ENCODE measurements at regions not wholly inside any gene's neighbourhood (a gene's known extent, or its start where the extent isn't known, plus 50 kb on each side); places are given as distances from the start of the nearest gene placed in this dataset.

- H3K27me3 ChIP-seq (ENCODE audit: low read length), result no peaks in the 10 kb centered on the region
- H4K20me1 ChIP-seq (ENCODE audit: low read depth, low read length), result no peaks in the 10 kb centered on the region
- H3K27ac ChIP-seq (ENCODE audit: low read depth, low read length), result no peak overlapping the region
- H3F3A ChIP-seq (ENCODE audit: insufficient read depth), result no peaks in the 10 kb centered on the region
- H3K9ac ChIP-seq (ENCODE audit: low read length), result no peak overlapping the region
- H3K4me3 ChIP-seq (ENCODE audit: insufficient read depth, low read length, poor library complexity, severe bottlenecking), result no peak overlapping the region
- no peaks in the 10 kb centered on the region for H3K79me2 ChIP-seq (ENCODE audit: insufficient read depth, low read length)
- H3K4me2 ChIP-seq (ENCODE audit: low read depth, low read length, poor library complexity, severe bottlenecking), result no peak overlapping the region
- TF ChIP-seq EZH2phosphoT487 (conservative IDR thresholded peaks at IDR 0.05; ENCODE audit: low read length), result no peak
- TF ChIP-seq, protein P1, sequence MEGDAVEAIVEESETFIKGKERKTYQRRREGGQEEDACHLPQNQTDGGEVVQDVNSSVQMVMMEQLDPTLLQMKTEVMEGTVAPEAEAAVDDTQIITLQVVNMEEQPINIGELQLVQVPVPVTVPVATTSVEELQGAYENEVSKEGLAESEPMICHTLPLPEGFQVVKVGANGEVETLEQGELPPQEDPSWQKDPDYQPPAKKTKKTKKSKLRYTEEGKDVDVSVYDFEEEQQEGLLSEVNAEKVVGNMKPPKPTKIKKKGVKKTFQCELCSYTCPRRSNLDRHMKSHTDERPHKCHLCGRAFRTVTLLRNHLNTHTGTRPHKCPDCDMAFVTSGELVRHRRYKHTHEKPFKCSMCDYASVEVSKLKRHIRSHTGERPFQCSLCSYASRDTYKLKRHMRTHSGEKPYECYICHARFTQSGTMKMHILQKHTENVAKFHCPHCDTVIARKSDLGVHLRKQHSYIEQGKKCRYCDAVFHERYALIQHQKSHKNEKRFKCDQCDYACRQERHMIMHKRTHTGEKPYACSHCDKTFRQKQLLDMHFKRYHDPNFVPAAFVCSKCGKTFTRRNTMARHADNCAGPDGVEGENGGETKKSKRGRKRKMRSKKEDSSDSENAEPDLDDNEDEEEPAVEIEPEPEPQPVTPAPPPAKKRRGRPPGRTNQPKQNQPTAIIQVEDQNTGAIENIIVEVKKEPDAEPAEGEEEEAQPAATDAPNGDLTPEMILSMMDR (IDR thresholded peaks at IDR 0.05; ENCODE audit: insufficient read depth, low read length, poor library complexity, severe bottlenecking), result no peak
- H2AFZ ChIP-seq (ENCODE audit: low read depth, low read length, severe bottlenecking), result no peak overlapping the region
- H3K9me3 ChIP-seq (ENCODE audit: insufficient read depth, low read length), result no peaks in the 10 kb centered on the region
- H3K36me3 ChIP-seq (ENCODE audit: low read length), result no peaks in the 10 kb centered on the region
- no peaks in the 10 kb centered on the region for H3K9me2 ChIP-seq (replicated peaks; ENCODE audit: insufficient read depth, low read length)
Measured at GRCh38 chr6:125511809-125512396, 210.1 kb upstream of the HDDC2 start.

DNA sequence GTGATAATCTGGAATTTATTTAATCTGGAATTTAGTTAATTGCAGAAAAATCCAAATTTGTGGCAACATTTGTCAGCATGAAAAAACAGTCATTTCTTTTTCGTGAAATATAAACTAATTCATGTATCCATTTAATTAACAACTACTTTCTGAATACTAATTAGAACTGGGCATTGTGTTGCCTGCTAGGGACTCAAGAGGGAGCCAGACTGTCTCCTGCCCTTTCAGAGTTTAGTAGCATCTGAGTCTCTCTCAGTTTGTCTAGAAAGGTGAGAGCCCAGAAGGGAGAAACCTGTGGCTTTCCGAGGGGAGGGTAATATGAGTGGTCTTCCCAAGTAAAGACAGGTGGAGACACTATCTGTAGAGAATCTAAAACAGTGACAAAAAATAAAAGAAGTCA, 210.9 kb upstream of the HDDC2 start:
- no peak overlapping the region for H3K27ac ChIP-seq (ENCODE audit: low read depth, low read length)
- H3K4me3 ChIP-seq (ENCODE audit: insufficient read depth, low read length, poor library complexity, severe bottlenecking), result no peak overlapping the region
- H3K9ac ChIP-seq (ENCODE audit: low read length), result no peak overlapping the region
- no peaks in the 10 kb centered on the region for H3K27me3 ChIP-seq (ENCODE audit: low read length)
- no peaks in the 10 kb centered on the region for H3K79me2 ChIP-seq (ENCODE audit: insufficient read depth, low read length)
- H3F3A ChIP-seq (ENCODE audit: insufficient read depth), result no peaks in the 10 kb centered on the region
- H3K36me3 ChIP-seq (ENCODE audit: low read length), result no peaks in the 10 kb centered on the region
- H3K9me2 ChIP-seq (replicated peaks; ENCODE audit: insufficient read depth, low read length), result no peaks in the 10 kb centered on the region
- TF ChIP-seq, protein P1 (IDR thresholded peaks at IDR 0.05; ENCODE audit: insufficient read depth, low read length, poor library complexity, severe bottlenecking), result peak; percentile 38
- no peak for TF ChIP-seq EZH2phosphoT487 (conservative IDR thresholded peaks at IDR 0.05; ENCODE audit: low read length)
- no peaks in the 10 kb centered on the region for H3K9me3 ChIP-seq (ENCODE audit: insufficient read depth, low read length)
- no peak overlapping the region for H3K4me2 ChIP-seq (ENCODE audit: low read depth, low read length, poor library complexity, severe bottlenecking)
- no peak overlapping the region for H2AFZ ChIP-seq (ENCODE audit: low read depth, low read length, severe bottlenecking)
- H4K20me1 ChIP-seq (ENCODE audit: low read depth, low read length), result no peaks in the 10 kb centered on the region

GRCh38 chr6:125513978-125514377, 212.2 kb upstream of the HDDC2 start:
- Histone ChIP-seq H3K27ac (ENCODE audit: low read depth, low read length) (no peak overlapping the region), H3K27me3 (ENCODE audit: low read length) (no peaks in the 10 kb centered on the region), H3K9ac (ENCODE audit: low read length) (no peak overlapping the region), H3K36me3 (ENCODE audit: low read length) (no peaks in the 10 kb centered on the region), H4K20me1 (ENCODE audit: low read depth, low read length) (no peaks in the 10 kb centered on the region), H3K4me2 (ENCODE audit: low read depth, low read length, poor library complexity, severe bottlenecking) (no peak overlapping the region), H3F3A (ENCODE audit: insufficient read depth) (no peaks in the 10 kb centered on the region), H3K9me2 (replicated peaks; ENCODE audit: insufficient read depth, low read length) (no peaks in the 10 kb centered on the region), H3K9me3 (ENCODE audit: insufficient read depth, low read length) (no peaks in the 10 kb centered on the region), H3K79me2 (ENCODE audit: insufficient read depth, low read length) (no peaks in the 10 kb centered on the region), H2AFZ (ENCODE audit: low read depth, low read length, severe bottlenecking) (no peak overlapping the region), H3K4me3 (ENCODE audit: insufficient read depth, low read length, poor library complexity, severe bottlenecking) (no peak overlapping the region)
- TF ChIP-seq, protein P1 (IDR thresholded peaks at IDR 0.05; ENCODE audit: insufficient read depth, low read length, poor library complexity, severe bottlenecking), result no peak
- TF ChIP-seq EZH2phosphoT487 (conservative IDR thresholded peaks at IDR 0.05; ENCODE audit: low read length), result no peak

Data from SU-DHL-6 (cell line).